ENCODE measurements at regions not wholly inside any gene's neighbourhood (a gene's known extent, or its start where the extent isn't known, plus 50 kb on each side); places are given as distances from the start of the nearest gene placed in this dataset.

DNA sequence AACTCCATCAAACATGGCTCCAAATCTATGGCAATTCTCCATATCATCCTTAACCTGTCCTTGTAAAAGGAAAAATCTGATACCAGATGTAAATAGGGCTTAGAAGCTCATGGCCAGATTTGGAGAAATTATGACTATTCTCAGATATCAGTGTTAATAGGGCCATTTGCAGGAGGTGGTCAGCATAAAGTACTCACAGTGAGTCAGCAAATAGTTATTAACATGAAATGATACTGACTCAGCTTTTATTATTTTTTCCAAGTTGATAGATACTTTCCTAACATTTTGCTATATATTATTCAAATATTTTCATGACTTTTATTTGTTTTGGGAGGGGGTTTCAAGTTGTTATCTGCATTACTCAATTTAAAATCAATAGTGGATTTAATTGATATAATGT, 255.8 kb downstream of the MFSD1 start:
- no peak overlapping the region for H3K4me3 ChIP-seq (ENCODE audit: low read depth, low read length)
- no peak for DNase-seq (ENCODE audit: low read depth)
- TF ChIP-seq, protein P1, sequence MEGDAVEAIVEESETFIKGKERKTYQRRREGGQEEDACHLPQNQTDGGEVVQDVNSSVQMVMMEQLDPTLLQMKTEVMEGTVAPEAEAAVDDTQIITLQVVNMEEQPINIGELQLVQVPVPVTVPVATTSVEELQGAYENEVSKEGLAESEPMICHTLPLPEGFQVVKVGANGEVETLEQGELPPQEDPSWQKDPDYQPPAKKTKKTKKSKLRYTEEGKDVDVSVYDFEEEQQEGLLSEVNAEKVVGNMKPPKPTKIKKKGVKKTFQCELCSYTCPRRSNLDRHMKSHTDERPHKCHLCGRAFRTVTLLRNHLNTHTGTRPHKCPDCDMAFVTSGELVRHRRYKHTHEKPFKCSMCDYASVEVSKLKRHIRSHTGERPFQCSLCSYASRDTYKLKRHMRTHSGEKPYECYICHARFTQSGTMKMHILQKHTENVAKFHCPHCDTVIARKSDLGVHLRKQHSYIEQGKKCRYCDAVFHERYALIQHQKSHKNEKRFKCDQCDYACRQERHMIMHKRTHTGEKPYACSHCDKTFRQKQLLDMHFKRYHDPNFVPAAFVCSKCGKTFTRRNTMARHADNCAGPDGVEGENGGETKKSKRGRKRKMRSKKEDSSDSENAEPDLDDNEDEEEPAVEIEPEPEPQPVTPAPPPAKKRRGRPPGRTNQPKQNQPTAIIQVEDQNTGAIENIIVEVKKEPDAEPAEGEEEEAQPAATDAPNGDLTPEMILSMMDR (IDR thresholded peaks at IDR 0.05; ENCODE audit: low read depth, low read length, missing control alignments) = no peak

DNA sequence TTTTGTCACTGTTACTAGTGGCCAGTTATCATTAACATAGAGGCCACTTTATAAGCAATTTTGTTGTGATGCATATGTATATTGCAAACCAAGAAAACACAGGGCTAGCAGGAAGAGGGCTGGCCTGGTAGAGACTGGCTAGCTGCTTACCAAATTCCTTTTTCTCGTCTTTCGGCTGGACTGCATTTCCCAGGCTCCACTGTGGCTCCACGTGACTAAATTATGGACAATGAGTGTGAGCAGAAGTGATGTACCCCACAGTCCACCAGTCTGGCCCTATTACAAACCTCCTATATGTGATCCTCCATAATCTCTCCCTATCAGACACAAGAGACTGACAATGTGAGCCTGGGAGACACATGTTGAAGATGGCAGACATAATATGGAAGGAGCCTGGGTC, 257.0 kb downstream of the MFSD1 start:
- TF ChIP-seq, protein P1 (IDR thresholded peaks at IDR 0.05; ENCODE audit: low read depth, low read length, missing control alignments) = no peak
- H3K4me3 ChIP-seq (ENCODE audit: low read depth, low read length) = no peak overlapping the region
- no peak for DNase-seq (ENCODE audit: low read depth)

DNA sequence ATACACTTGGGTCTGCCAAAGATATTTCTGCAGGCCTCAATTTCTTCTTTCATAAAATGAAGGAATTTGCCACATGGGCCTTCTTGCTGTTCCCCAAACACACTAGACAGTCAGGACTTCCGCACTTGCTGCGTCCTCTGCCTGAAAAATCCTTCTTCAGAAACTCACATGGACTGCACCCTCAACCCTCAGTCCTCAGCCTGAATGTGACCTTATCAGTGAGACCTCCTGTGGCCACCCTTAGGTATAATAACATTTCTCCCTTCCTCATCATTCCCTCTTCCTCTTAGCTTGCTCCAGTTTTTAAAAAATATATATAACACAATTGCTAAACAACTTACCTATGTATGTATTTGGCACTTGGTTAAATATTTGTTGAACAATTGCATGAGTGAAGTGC, 257.5 kb downstream of the MFSD1 start:
- TF ChIP-seq, protein P1 (IDR thresholded peaks at IDR 0.05; ENCODE audit: low read depth, low read length, missing control alignments) = no peak
- no peak for DNase-seq (ENCODE audit: low read depth)
- no peak overlapping the region for H3K4me3 ChIP-seq (ENCODE audit: low read depth, low read length)

DNA sequence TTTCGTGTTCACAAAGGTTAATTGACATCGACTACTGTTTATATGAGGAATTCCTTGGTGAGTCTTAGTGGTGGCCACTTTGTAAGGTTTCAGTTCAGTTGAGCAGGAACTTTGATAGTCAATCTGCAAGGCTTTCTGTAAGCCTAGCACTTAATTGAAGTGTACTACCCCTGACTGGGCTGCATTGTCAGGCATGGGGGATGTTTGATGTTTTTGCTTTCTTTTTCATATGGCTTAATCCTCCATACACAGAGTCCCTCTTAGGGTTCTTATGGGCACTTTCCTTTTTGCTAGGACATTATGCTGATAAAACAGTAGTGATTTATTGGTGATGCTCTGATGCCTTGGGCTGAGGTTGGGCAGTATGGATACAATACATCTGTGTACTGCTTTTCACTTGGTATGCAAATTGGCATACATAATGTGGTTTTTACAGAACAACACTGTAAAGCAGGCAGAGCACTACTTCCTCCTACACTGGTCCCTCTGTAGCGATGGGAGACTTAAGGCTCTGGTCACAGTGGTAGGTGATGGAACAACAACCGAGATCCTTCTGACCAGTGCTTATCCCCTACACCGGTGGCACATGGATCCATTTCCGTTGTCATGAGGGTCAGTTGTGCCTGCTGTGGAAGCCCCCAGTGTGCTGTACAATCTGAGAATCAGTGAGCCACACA, 261.0 kb downstream of the MFSD1 start:
- DNase-seq (ENCODE audit: low read depth) = no peak
- no peak overlapping the region for H3K4me3 ChIP-seq (ENCODE audit: low read depth, low read length)
- TF ChIP-seq, protein P1 (IDR thresholded peaks at IDR 0.05; ENCODE audit: low read depth, low read length, missing control alignments) = no peak

DNA sequence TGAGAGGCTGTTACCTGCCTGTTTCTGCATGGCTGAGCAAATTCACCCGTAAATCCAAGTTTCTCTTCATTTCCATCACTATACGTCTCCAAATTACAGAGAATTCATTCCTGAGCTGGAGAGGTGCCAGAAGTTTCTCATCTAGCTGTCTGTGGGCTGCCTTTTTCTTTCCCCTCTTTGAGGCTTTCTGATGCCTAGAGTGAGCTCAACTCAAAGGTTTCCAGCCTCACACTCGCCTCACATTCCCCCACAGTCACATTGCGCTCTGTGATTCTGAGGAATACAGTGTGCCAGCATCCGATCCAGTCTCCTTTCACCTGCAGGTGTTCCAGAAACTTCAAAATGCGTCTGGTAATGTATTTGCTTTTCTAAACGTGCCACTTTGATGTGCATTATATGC, 267.2 kb downstream of the MFSD1 start, which contains the start of gene IQCJ:
TSS of gene IQCJ (plus strand) at position 229 of the 400 bp plus-strand sequence.
- no peak for DNase-seq (ENCODE audit: low read depth)
- TF ChIP-seq, protein P1 (IDR thresholded peaks at IDR 0.05; ENCODE audit: low read depth, low read length, missing control alignments) = no peak
- no peak within 1 kb of the TSS for H3K4me3 ChIP-seq (ENCODE audit: low read depth, low read length)

DNA sequence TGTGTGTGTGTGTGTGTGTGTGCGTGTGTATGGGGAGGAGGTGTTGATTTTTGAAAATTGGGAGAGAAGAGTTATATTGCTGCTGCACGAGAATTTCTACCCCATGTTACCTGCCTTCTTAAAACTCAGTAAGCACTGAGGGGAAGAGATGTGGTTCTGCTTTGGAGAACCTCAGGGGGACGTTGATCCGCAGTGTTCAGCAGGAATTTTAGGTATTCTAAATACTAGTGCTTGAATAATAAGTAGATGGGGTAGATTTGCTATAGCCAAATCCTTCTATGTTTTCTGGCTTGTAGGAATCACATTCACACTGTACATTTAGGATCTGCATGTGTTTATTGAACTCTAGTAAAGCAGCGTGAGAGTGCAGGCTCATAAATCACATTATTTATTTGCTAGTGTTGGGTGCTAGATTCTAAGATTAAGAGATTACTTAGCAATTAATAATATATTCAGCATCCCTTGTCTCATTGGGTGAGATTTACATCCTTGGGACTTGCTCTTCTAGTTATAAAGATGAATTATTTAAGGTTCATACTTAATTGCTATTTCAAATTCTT, 268.1 kb downstream of the MFSD1 start:
- no peak for DNase-seq (ENCODE audit: low read depth)
- H3K4me3 ChIP-seq (ENCODE audit: low read depth, low read length) = no peak overlapping the region
- TF ChIP-seq, protein P1 (IDR thresholded peaks at IDR 0.05; ENCODE audit: low read depth, low read length, missing control alignments) = no peak

Data from GM12864 (cell line).